ENCODE measurements at regions not wholly inside any gene's neighbourhood (a gene's known extent, or its start where the extent isn't known, plus 50 kb on each side); places are given as distances from the start of the nearest gene placed in this dataset.
A peak's percentile ranks its signal among the peaks of the same experiment; 100 is the strongest.

GRCh38 chr1:199545780-199546179, 481.7 kb upstream of the NR5A2 start:
- Histone ChIP-seq H3K4me3 (no peak overlapping the region), H3K9me3 (no peaks in the 10 kb centered on the region), H3K27ac (no peak overlapping the region), H3K27me3 (no peaks in the 10 kb centered on the region), H3K4me1 (no peaks in the 10 kb centered on the region), H3K36me3 (no peaks in the 10 kb centered on the region)
- DNase-seq (no peak), ATAC-seq (ENCODE audit: low FRiP score in 2 of 2) (no peak)
- TF ChIP-seq EP300 (IDR thresholded peaks at IDR 0.05) (no peak), CTCF (IDR thresholded peaks at IDR 0.05) (no peak), POLR2AphosphoS5 (IDR thresholded peaks at IDR 0.05) (no peak), POLR2A (IDR thresholded peaks at IDR 0.05) (no peak)
- 78 to 79% methylated on average over 1 of the region's 1 CpG for WGBS, 2 donors

GRCh38 chr1:199546323-199546722, 481.2 kb upstream of the NR5A2 start:
- TF ChIP-seq CTCF (IDR thresholded peaks at IDR 0.05) (no peak), POLR2A (IDR thresholded peaks at IDR 0.05) (no peak), EP300 (IDR thresholded peaks at IDR 0.05) (no peak), POLR2AphosphoS5 (IDR thresholded peaks at IDR 0.05) (no peak)
- no peak overlapping the region for H3K27ac ChIP-seq
- H3K4me1 ChIP-seq = no peaks in the 10 kb centered on the region
- no peak overlapping the region for H3K4me3 ChIP-seq
- no peaks in the 10 kb centered on the region for H3K27me3 ChIP-seq
- H3K36me3 ChIP-seq = no peaks in the 10 kb centered on the region
- 92 to 95% methylated on average over 2 of the region's 2 CpGs for WGBS, 2 donors
- no peak for DNase-seq
- ATAC-seq (ENCODE audit: low FRiP score in 2 of 2) = no peak
- no peaks in the 10 kb centered on the region for H3K9me3 ChIP-seq

- Histone ChIP-seq H3K36me3 (no peaks in the 10 kb centered on the region), H3K4me3 (no peak overlapping the region), H3K4me1 (no peaks in the 10 kb centered on the region), H3K27me3 (no peaks in the 10 kb centered on the region), H3K27ac (no peak overlapping the region), H3K9me3 (no peaks in the 10 kb centered on the region)
- 59 to 61% methylated on average over 2 of the region's 2 CpGs for WGBS, 2 donors
- ATAC-seq (ENCODE audit: low FRiP score in 2 of 2) (no peak), DNase-seq (no peak)
- no peak for TF ChIP-seq CTCF (IDR thresholded peaks at IDR 0.05)
- TF ChIP-seq POLR2A (IDR thresholded peaks at IDR 0.05) = no peak
- no peak for TF ChIP-seq EP300 (IDR thresholded peaks at IDR 0.05)
- TF ChIP-seq POLR2AphosphoS5 (IDR thresholded peaks at IDR 0.05) = no peak
Observed at GRCh38 chr1:199549421-199549820, 478.1 kb upstream of the NR5A2 start.

- Histone ChIP-seq H3K9me3 (no peaks in the 10 kb centered on the region), H3K27ac (no peak overlapping the region), H3K27me3 (no peaks in the 10 kb centered on the region), H3K4me3 (no peak overlapping the region), H3K36me3 (no peaks in the 10 kb centered on the region), H3K4me1 (no peaks in the 10 kb centered on the region)
- DNase-seq (no peak), ATAC-seq (ENCODE audit: low FRiP score in 2 of 2) (no peak)
- no peak for TF ChIP-seq POLR2A (IDR thresholded peaks at IDR 0.05)
- WGBS, 2 donors = 76 to 79% methylated on average over 4 of the region's 4 CpGs
Observed at GRCh38 chr1:199550199-199551065, 477.1 kb upstream of the NR5A2 start.

GRCh38 chr1:199551967-199552565, 475.4 kb upstream of the NR5A2 start:
- Histone ChIP-seq H3K27me3 (no peaks in the 10 kb centered on the region), H3K9me3 (no peaks in the 10 kb centered on the region), H3K4me3 (no peak overlapping the region), H3K27ac (no peak overlapping the region), H3K4me1 (no peaks in the 10 kb centered on the region), H3K36me3 (no peaks in the 10 kb centered on the region)
- DNase-seq = no peak
- peak in 1 of 2 donors; percentile 40 for ATAC-seq (ENCODE audit: low FRiP score in 2 of 2)
- WGBS, 2 donors = 45 to 47% methylated on average over 4 of the region's 4 CpGs
- peak in 5 of 6 experiments; percentile 19 to 48 (median 42) for TF ChIP-seq CTCF (IDR thresholded peaks at IDR 0.05)
- TF ChIP-seq POLR2AphosphoS5 (IDR thresholded peaks at IDR 0.05) = no peak
- no peak for TF ChIP-seq EP300 (IDR thresholded peaks at IDR 0.05)
- no peak for TF ChIP-seq POLR2A (IDR thresholded peaks at IDR 0.05)

Data from upper lobe of left lung (tissue), 6 donors.